Ovary (tissue), 3 donors: ENCODE measurements at regions not wholly inside any gene's neighbourhood (a gene's known extent, or its start where the extent isn't known, plus 50 kb on each side); places are given as distances from the start of the nearest gene placed in this dataset.

Source experiments
- CTCF ChIP-seq, 3 donors: fragments of 450-650 bp in 2 of 3; fragments of 200-600 bp in 1 of 3; IDR thresholded peaks; one replicate each; pipeline versions ENCODE4 v1.5.1 to v1.8.0; 2016 to 2022; ENCODE audit warnings: antibody characterized with exemption in 3 of 3, mild to moderate bottlenecking in 1 of 3
- EP300 ChIP-seq: sonication (generic); formaldehyde crosslinking; IDR thresholded peaks from one replicate; pipeline ENCODE4 v1.6.1; 2017; ENCODE audit warnings: antibody characterized with exemption
- POLR2A ChIP-seq: fragments of 450-650 bp; IDR thresholded peaks from one replicate; pipeline ENCODE4 v1.6.1; 2017; ENCODE audit warnings: antibody characterized with exemption, mild to moderate bottlenecking, moderate library complexity
- donor health status: DM: no; HTN: no; CAD: no.

- TF ChIP-seq CTCF (IDR thresholded peaks at IDR 0.05) = no peak
- no peak for TF ChIP-seq POLR2A
- no peak for TF ChIP-seq EP300
Measured at GRCh38 chr11:22543261-22543660, 82.4 kb downstream of the FANCF start.
